ENCODE measurements at regions not wholly inside any gene's neighbourhood (a gene's known extent, or its start where the extent isn't known, plus 50 kb on each side); places are given as distances from the start of the nearest gene placed in this dataset.

DNA sequence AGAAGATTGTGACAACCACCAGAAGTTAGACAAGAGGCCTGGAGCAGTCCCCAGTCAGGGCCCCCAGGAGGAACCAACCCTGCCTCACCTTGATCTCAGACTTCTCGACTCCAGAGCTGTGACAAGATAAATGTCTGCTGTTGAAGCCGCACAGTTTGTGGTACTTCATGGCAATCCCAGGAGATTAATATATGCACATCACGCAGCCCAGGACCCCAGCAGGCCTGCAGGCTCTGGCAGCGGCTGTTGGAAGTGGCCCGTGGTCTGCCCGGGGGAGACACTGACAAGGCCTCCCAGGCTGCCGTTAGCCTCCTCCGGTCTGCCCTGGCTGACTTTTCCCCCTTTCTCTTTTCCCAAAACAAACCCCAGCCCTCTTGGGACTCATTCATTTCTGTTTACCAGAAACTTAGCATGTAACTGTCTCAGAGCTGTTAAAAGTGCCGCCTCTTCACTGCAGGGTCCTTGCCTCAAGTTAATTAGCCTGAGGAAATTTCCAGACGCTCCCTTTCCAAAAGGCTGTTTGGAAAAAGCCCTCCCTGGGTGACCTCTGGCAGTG is 183.5 kb upstream of the LYSMD4 start:
- Histone ChIP-seq H3K27ac (ENCODE audit: low read depth, low read length, poor library complexity, severe bottlenecking) (no peak overlapping the region), H3K4me2 (ENCODE audit: low read length) (no peak overlapping the region), H3K9me3 (ENCODE audit: low read length) (no peaks in the 10 kb centered on the region), H3K36me3 (ENCODE audit: insufficient read depth, low read length) (no peaks in the 10 kb centered on the region), H3K9me2 (ENCODE audit: insufficient read depth, low read length) (no peaks in the 10 kb centered on the region), H4K20me1 (ENCODE audit: insufficient read depth, low read length) (no peaks in the 10 kb centered on the region), H3K4me1 (ENCODE audit: insufficient read depth, low read length, poor library complexity, severe bottlenecking) (no peaks in the 10 kb centered on the region), H2AFZ (ENCODE audit: low read length) (no peak overlapping the region), H3K79me2 (ENCODE audit: insufficient read depth, low read depth, low read length) (no peaks in the 10 kb centered on the region), H3K4me3 (ENCODE audit: low read depth, low read length, poor library complexity, severe bottlenecking) (no peak overlapping the region)
- intact Hi-C loops (cut with micrococcal nuclease; ENCODE audit: unreplicated experiment) = no loop called here
- BruUV-seq (replicated peaks) = no TSS peak
- no peak for DNase-seq (ENCODE audit: low spot score)
- TF ChIP-seq, protein P1, sequence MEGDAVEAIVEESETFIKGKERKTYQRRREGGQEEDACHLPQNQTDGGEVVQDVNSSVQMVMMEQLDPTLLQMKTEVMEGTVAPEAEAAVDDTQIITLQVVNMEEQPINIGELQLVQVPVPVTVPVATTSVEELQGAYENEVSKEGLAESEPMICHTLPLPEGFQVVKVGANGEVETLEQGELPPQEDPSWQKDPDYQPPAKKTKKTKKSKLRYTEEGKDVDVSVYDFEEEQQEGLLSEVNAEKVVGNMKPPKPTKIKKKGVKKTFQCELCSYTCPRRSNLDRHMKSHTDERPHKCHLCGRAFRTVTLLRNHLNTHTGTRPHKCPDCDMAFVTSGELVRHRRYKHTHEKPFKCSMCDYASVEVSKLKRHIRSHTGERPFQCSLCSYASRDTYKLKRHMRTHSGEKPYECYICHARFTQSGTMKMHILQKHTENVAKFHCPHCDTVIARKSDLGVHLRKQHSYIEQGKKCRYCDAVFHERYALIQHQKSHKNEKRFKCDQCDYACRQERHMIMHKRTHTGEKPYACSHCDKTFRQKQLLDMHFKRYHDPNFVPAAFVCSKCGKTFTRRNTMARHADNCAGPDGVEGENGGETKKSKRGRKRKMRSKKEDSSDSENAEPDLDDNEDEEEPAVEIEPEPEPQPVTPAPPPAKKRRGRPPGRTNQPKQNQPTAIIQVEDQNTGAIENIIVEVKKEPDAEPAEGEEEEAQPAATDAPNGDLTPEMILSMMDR (conservative IDR thresholded peaks at IDR 0.05; ENCODE audit: low read length) = no peak
- no peak for TF ChIP-seq EZH2phosphoT487 (IDR thresholded peaks at IDR 0.05; ENCODE audit: borderline replicate concordance, low read depth, low read length)
- ChIA-PET CTCF (ENCODE audit: unreplicated experiment) (no interaction called here), POLR2A (no interaction called here)

DNA sequence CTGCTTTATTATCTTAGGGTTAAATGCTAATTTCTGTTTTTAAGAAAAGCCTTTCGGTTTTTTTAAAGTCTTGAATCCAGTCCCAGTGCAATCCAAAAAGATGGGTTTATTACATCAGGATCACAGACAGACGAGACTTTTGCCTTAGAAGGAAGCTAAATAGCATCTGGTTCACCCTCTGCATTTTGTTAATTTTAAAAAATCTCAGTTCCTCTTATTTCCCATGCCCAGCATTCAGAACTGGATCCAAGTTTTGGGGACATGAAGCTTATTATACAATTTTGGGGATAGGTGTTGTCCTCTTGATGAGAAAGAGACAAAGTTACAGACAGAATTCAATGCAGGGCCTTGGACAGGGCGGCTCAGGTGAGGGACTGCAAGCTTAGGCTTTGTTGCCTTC is 181.5 kb upstream of the LYSMD4 start:
- BruUV-seq (replicated peaks) = no TSS peak
- H2AFZ ChIP-seq (ENCODE audit: low read length) = no peak overlapping the region
- intact Hi-C loops (cut with micrococcal nuclease; ENCODE audit: unreplicated experiment) = no loop called here
- no peak overlapping the region for H3K27ac ChIP-seq (ENCODE audit: low read depth, low read length, poor library complexity, severe bottlenecking)
- no peak overlapping the region for H3K4me2 ChIP-seq (ENCODE audit: low read length)
- H4K20me1 ChIP-seq (ENCODE audit: insufficient read depth, low read length) = no peaks in the 10 kb centered on the region
- H3K9me3 ChIP-seq (ENCODE audit: low read length) = no peaks in the 10 kb centered on the region
- ChIA-PET POLR2A (no interaction called here), CTCF (ENCODE audit: unreplicated experiment) (no interaction called here)
- TF ChIP-seq EZH2phosphoT487 (IDR thresholded peaks at IDR 0.05; ENCODE audit: borderline replicate concordance, low read depth, low read length) = no peak
- TF ChIP-seq, protein P1 (conservative IDR thresholded peaks at IDR 0.05; ENCODE audit: low read length) = no peak
- H3K4me3 ChIP-seq (ENCODE audit: low read depth, low read length, poor library complexity, severe bottlenecking) = no peak overlapping the region
- no peak for DNase-seq (ENCODE audit: low spot score)
- no peaks in the 10 kb centered on the region for H3K4me1 ChIP-seq (ENCODE audit: insufficient read depth, low read length, poor library complexity, severe bottlenecking)
- no peaks in the 10 kb centered on the region for H3K36me3 ChIP-seq (ENCODE audit: insufficient read depth, low read length)
- H3K79me2 ChIP-seq (ENCODE audit: insufficient read depth, low read depth, low read length) = no peaks in the 10 kb centered on the region
- no peaks in the 10 kb centered on the region for H3K9me2 ChIP-seq (ENCODE audit: insufficient read depth, low read length)

DNA sequence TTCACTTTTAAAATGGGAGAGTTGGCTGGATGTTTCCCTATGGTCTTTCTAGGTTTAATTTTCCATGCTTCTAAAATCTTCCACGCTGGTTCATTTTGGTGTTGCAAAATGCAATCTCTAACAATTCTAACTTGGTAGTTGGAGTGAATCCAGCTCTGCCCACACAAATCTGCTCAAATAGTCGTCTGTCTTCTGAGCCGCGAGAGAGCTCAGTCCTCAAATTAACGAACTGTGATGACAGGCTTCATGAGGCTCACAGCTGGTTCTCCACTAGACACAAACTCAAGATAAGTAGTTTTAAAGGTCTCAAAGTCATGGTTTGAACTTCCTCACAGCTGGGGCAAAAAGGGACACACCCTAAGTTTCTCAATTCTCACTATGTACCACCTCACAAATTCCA is 178.6 kb upstream of the LYSMD4 start:
- Histone ChIP-seq H4K20me1 (ENCODE audit: insufficient read depth, low read length) (no peaks in the 10 kb centered on the region), H3K4me1 (ENCODE audit: insufficient read depth, low read length, poor library complexity, severe bottlenecking) (no peaks in the 10 kb centered on the region), H3K27ac (ENCODE audit: low read depth, low read length, poor library complexity, severe bottlenecking) (no peak overlapping the region), H3K4me3 (ENCODE audit: low read depth, low read length, poor library complexity, severe bottlenecking) (no peak overlapping the region), H2AFZ (ENCODE audit: low read length) (no peak overlapping the region), H3K79me2 (ENCODE audit: insufficient read depth, low read depth, low read length) (no peaks in the 10 kb centered on the region), H3K4me2 (ENCODE audit: low read length) (no peak overlapping the region), H3K9me3 (ENCODE audit: low read length) (no peaks in the 10 kb centered on the region), H3K36me3 (ENCODE audit: insufficient read depth, low read length) (no peaks in the 10 kb centered on the region), H3K9me2 (ENCODE audit: insufficient read depth, low read length) (no peaks in the 10 kb centered on the region)
- intact Hi-C loops (cut with micrococcal nuclease; ENCODE audit: unreplicated experiment) = no loop called here
- CTCF ChIA-PET (ENCODE audit: unreplicated experiment) = no interaction called here
- no peak for TF ChIP-seq EZH2phosphoT487 (IDR thresholded peaks at IDR 0.05; ENCODE audit: borderline replicate concordance, low read depth, low read length)
- TF ChIP-seq, protein P1 (conservative IDR thresholded peaks at IDR 0.05; ENCODE audit: low read length) = no peak
- DNase-seq (ENCODE audit: low spot score) = no peak
- POLR2A ChIA-PET = no interaction called here
- no TSS peak for BruUV-seq (replicated peaks)

Measured in OCI-LY7 (cell line).